Neural progenitor cell (in vitro differentiated cells): ENCODE measurements at regions not wholly inside any gene's neighbourhood (a gene's known extent, or its start where the extent isn't known, plus 50 kb on each side); places are given as distances from the start of the nearest gene placed in this dataset.
A peak's percentile ranks its signal among the peaks of the same experiment; 100 is the strongest.

Experiments used
- DNase-seq: peaks from one replicate; pipeline ENCODE4 v3.0.0-alpha.2; 2016; ENCODE audit warnings: low spot score
- H2AFZ ChIP-seq: fragments of 200-600 bp; sonication (generic); replicated peaks from 2 replicates; pipeline ENCODE4 v1.6.1; 2016; ENCODE audit warnings: antibody characterized with exemption
- H3F3A ChIP-seq: fragments of 200-600 bp; sonication (generic); 2 replicates; pipeline ENCODE4 v1.6.1; 2016; ENCODE audit warnings: antibody characterized with exemption, low read depth
- H3K27ac ChIP-seq: fragments of 200-600 bp; sonication (generic); 2 replicates; pipeline ENCODE4 v1.5.1; 2016; ENCODE audit warnings: mild to moderate bottlenecking
- H3K27me3 ChIP-seq: fragments of 200-600 bp; sonication (generic); 2 replicates; pipeline ENCODE4 v1.6.1; 2016; ENCODE audit warnings: mild to moderate bottlenecking, moderate library complexity
- H3K36me3 ChIP-seq: fragments of 200-600 bp; sonication (generic); 2 replicates; pipeline ENCODE4 v1.5.1; 2016
- H3K4me1 ChIP-seq: fragments of 200-600 bp; sonication (generic); 2 replicates; pipeline ENCODE4 v1.6.1; 2016; ENCODE audit warnings: mixed run types
- H3K4me2 ChIP-seq: fragments of 200-600 bp; sonication (generic); 2 replicates; pipeline ENCODE4 v1.6.1; 2016
- H3K4me3 ChIP-seq: fragments of 200-600 bp; sonication (generic); 2 replicates; pipeline ENCODE4 v1.5.1; 2016
- H3K79me2 ChIP-seq: fragments of 200-600 bp; sonication (generic); 2 replicates; pipeline ENCODE4 v1.6.1; 2016; ENCODE audit warnings: low read depth
- H3K9ac ChIP-seq: fragments of 200-600 bp; sonication (generic); 2 replicates; pipeline ENCODE4 v1.6.1; 2016
- H3K9me3 ChIP-seq: fragments of 200-600 bp; sonication (generic); 2 replicates; pipeline ENCODE4 v1.5.1; 2016; ENCODE audit warnings: low read depth
- H4K20me1 ChIP-seq: fragments of 200-600 bp; sonication (generic); 2 replicates; pipeline ENCODE4 v1.6.1; 2016; ENCODE audit warnings: low read depth
- H3K27ac Mint-ChIP-seq: 3 replicates; pipeline ENCODE4 v1.8.0; 2021; ENCODE audit warnings: mixed read lengths
- H3K27me3 Mint-ChIP-seq: 2 replicates; pipeline ENCODE4 v1.8.0; 2022; ENCODE audit warnings: low read depth, mild to moderate bottlenecking, inconsistent platforms, moderate library complexity, mixed read lengths; ENCODE audit not compliant: insufficient read depth
- H3K36me3 Mint-ChIP-seq: 3 replicates; pipeline ENCODE4 v1.8.0; 2021; ENCODE audit warnings: mixed read lengths
- H3K4me1 Mint-ChIP-seq: 3 replicates; pipeline ENCODE4 v1.8.0; 2021; ENCODE audit warnings: mixed read lengths
- H3K4me3 Mint-ChIP-seq: 3 replicates; pipeline ENCODE4 v1.8.0; 2021; ENCODE audit warnings: mild to moderate bottlenecking, moderate library complexity, mixed read lengths
- H3K9me3 Mint-ChIP-seq: 3 replicates; pipeline ENCODE4 v1.8.0; 2020; ENCODE audit warnings: mixed read lengths
- CTCF ChIP-seq: fragments of 200-600 bp; sonication (generic); IDR thresholded peaks from 2 replicates; pipeline ENCODE4 v1.5.1; 2017; ENCODE audit warnings: antibody characterized with exemption, mild to moderate bottlenecking
- EZH2 ChIP-seq: fragments of 200-600 bp; sonication (generic); IDR thresholded peaks from 2 replicates; pipeline ENCODE4 v1.6.1; 2017; ENCODE audit warnings: antibody characterized with exemption, mild to moderate bottlenecking, moderate library complexity
- EZH2phosphoT487 ChIP-seq: fragments of 200-600 bp; sonication (generic); IDR thresholded peaks from 2 replicates; pipeline ENCODE4 v1.6.1; 2017; ENCODE audit warnings: antibody characterized with exemption

- H3K9ac ChIP-seq = no peak overlapping the region
- no peak overlapping the region for H3K4me2 ChIP-seq
- DNase-seq = no peak
- H2AFZ ChIP-seq = no peak overlapping the region
- H3K27me3 Mint-ChIP-seq = peaks cover 2% of the 10 kb centered on the region
- H3K4me3 ChIP-seq = no peak overlapping the region
- no peaks in the 10 kb centered on the region for H4K20me1 ChIP-seq
- TF ChIP-seq EZH2phosphoT487 (no peak), CTCF (no peak), EZH2 (no peak)
- H3K27ac Mint-ChIP-seq = peak overlapping the region; percentile 14
- no peaks in the 10 kb centered on the region for H3K4me1 ChIP-seq
- H3K4me3 Mint-ChIP-seq = no peak overlapping the region
- H3K79me2 ChIP-seq = no peaks in the 10 kb centered on the region
- H3K36me3 ChIP-seq = no peaks in the 10 kb centered on the region
- no peak overlapping the region for H3K27ac ChIP-seq
- H3F3A ChIP-seq = no peaks in the 10 kb centered on the region
- no peaks in the 10 kb centered on the region for H3K36me3 Mint-ChIP-seq
- peaks cover 5% of the 10 kb centered on the region for H3K9me3 Mint-ChIP-seq
- H3K4me1 Mint-ChIP-seq = peaks cover 24% of the 10 kb centered on the region
- no peaks in the 10 kb centered on the region for H3K27me3 ChIP-seq
- no peaks in the 10 kb centered on the region for H3K9me3 ChIP-seq
Measured at GRCh38 chr11:19597876-19598275, 114.8 kb upstream of the NAV2 start.

GRCh38 chr11:19597206-19597605, 115.4 kb upstream of the NAV2 start:
- peaks cover 2% of the 10 kb centered on the region for H3K9me3 Mint-ChIP-seq

GRCh38 chr11:19595840-19596751, 116.5 kb upstream of the NAV2 start:
- TF ChIP-seq EZH2phosphoT487 (no peak), CTCF (no peak), EZH2 (no peak)
- H3K4me1 Mint-ChIP-seq = peaks cover 24% of the 10 kb centered on the region
- Histone ChIP-seq H3K27me3 (no peaks in the 10 kb centered on the region), H3F3A (no peaks in the 10 kb centered on the region), H4K20me1 (no peaks in the 10 kb centered on the region), H2AFZ (no peak overlapping the region), H3K36me3 (no peaks in the 10 kb centered on the region), H3K27ac (no peak overlapping the region), H3K9me3 (no peaks in the 10 kb centered on the region), H3K9ac (no peak overlapping the region), H3K4me1 (no peaks in the 10 kb centered on the region), H3K4me2 (no peak overlapping the region), H3K4me3 (no peak overlapping the region), H3K79me2 (no peaks in the 10 kb centered on the region)
- no peak overlapping the region for H3K27ac Mint-ChIP-seq
- no peak for DNase-seq
- no peaks in the 10 kb centered on the region for H3K36me3 Mint-ChIP-seq
- H3K27me3 Mint-ChIP-seq = peaks cover 2% of the 10 kb centered on the region
- H3K9me3 Mint-ChIP-seq = no peaks in the 10 kb centered on the region
- H3K4me3 Mint-ChIP-seq = no peak overlapping the region

More at GRCh38 chr11:19597206-19597605, 115.4 kb upstream of the NAV2 start:
- H3K36me3 ChIP-seq = no peaks in the 10 kb centered on the region
- no peak overlapping the region for H3K27ac Mint-ChIP-seq
- H3K27ac ChIP-seq = no peak overlapping the region
- H3K9me3 ChIP-seq = no peaks in the 10 kb centered on the region
- H3K4me3 ChIP-seq = no peak overlapping the region
- TF ChIP-seq EZH2phosphoT487 = no peak
- TF ChIP-seq EZH2 = no peak
- no peak for TF ChIP-seq CTCF
- H2AFZ ChIP-seq = no peak overlapping the region
- no peaks in the 10 kb centered on the region for H3F3A ChIP-seq
- peaks cover 24% of the 10 kb centered on the region for H3K4me1 Mint-ChIP-seq
- no peaks in the 10 kb centered on the region for H3K36me3 Mint-ChIP-seq
- no peak overlapping the region for H3K4me2 ChIP-seq
- DNase-seq = no peak
- no peaks in the 10 kb centered on the region for H3K4me1 ChIP-seq
- H3K9ac ChIP-seq = no peak overlapping the region
- H3K79me2 ChIP-seq = no peaks in the 10 kb centered on the region
- H3K27me3 Mint-ChIP-seq = peaks cover 2% of the 10 kb centered on the region
- no peaks in the 10 kb centered on the region for H4K20me1 ChIP-seq
- no peak overlapping the region for H3K4me3 Mint-ChIP-seq
- no peaks in the 10 kb centered on the region for H3K27me3 ChIP-seq
